HepG2 (cell line): ENCODE measurements at regions not wholly inside any gene's neighbourhood (a gene's known extent, or its start where the extent isn't known, plus 50 kb on each side); places are given as distances from the start of the nearest gene placed in this dataset.

Experiments
- ATAC-seq: fragments of 200-7000 bp; cut with Tn5 transposase; 3 replicates; pipeline ENCODE4 v1.9.1; 2020; ENCODE audit warnings: mild to moderate bottlenecking, moderate library complexity
- BruUV-seq: library from RNA; stranded (reverse); fragments of 400-500 nt; replicated peaks from 2 replicates; lab custom pipeline; 2021; lab: Mats Ljungman, UMichigan
- CTCF ChIA-PET: fragments of 300-600 bp; formaldehyde crosslinking; extraction: SDS; loops from one replicate; lab custom pipeline; 2021; ENCODE audit warnings: low total read pairs, inconsistent platforms, low intra/inter-chr PET ratio; lab: Yijun Ruan, JAX
- POLR2A ChIA-PET: fragments of 350-600 bp; sonication (Branson Sonifier 250); formaldehyde crosslinking; loops from one replicate; lab custom pipeline; 2020; ENCODE audit warnings: antibody characterized with exemption, inconsistent platforms; lab: Yijun Ruan, JAX
- DNase-seq: peaks from one replicate; pipeline ENCODE4 v3.0.0-alpha.2; 2015; ENCODE audit warnings: low spot score
- FAIRE-seq: peaks from 3 replicates; lab custom pipeline; 2011; peaks lifted over from hg19 to GRCh38; lab: Jason Lieb, UNC
- H2AFZ ChIP-seq: one replicate; pipeline ENCODE4 v1.6.1; 2011; ENCODE audit warnings: low read length, inconsistent platforms
- H3K27ac ChIP-seq: fragments of 300-600 bp; 3 replicates; pipeline ENCODE4 v1.8.0; 2011; ENCODE audit warnings: mixed run types, mild to moderate bottlenecking, mixed read lengths, low read length, inconsistent platforms; ENCODE audit not compliant: insufficient read depth; ENCODE audit errors: extremely low read length
- H3K27me3 ChIP-seq, 2 experiments: fragments of 200-600 bp in 1 of 2; 2 replicates in 1 of 2; 3 replicates in 1 of 2; pipeline versions ENCODE4 v1.6.0 to v1.8.0; 2011; ENCODE audit warnings: low read length in 2 of 2, mild to moderate bottlenecking in 2 of 2, moderate library complexity in 2 of 2, inconsistent platforms in 1 of 2; ENCODE audit not compliant: insufficient read depth in 2 of 2, control insufficient read depth in 1 of 2
- H3K36me3 ChIP-seq, 2 experiments: fragments of 200-600 bp in 1 of 2; replicated peaks in 1 of 2; 2 replicates in 1 of 2; 3 replicates in 1 of 2; pipeline versions ENCODE4 v1.5.1 to v1.8.0; 2011; ENCODE audit warnings: low read length in 2 of 2, inconsistent platforms in 1 of 2; ENCODE audit not compliant: insufficient read depth in 2 of 2, control insufficient read depth in 1 of 2
- H3K4me1 ChIP-seq: 2 replicates; pipeline ENCODE4 v1.5.1; 2012; ENCODE audit warnings: low read length, inconsistent platforms; ENCODE audit not compliant: insufficient read depth
- H3K4me2 ChIP-seq: 2 replicates; pipeline ENCODE4 v1.6.0; 2011; ENCODE audit warnings: low read depth, low read length, inconsistent platforms
- H3K4me3 ChIP-seq, 3 experiments: fragments of 200-600 bp in 1 of 3; sonication (generic), shearing (Covaris generic) in 1 of 3; replicated peaks in 1 of 3; 2 replicates each; pipeline ENCODE4 v1.5.1; 2011 to 2016; ENCODE audit warnings: low read length in 3 of 3, inconsistent platforms in 2 of 3, low read depth in 2 of 3, mild to moderate bottlenecking in 2 of 3, control low read depth in 1 of 3, mixed read lengths in 1 of 3; ENCODE audit not compliant: insufficient read depth in 1 of 3
- H3K79me2 ChIP-seq: one replicate; pipeline ENCODE4 v1.6.1; 2011; ENCODE audit warnings: low read length, inconsistent platforms; ENCODE audit not compliant: insufficient read depth
- H3K9ac ChIP-seq: 2 replicates; pipeline ENCODE4 v1.6.0; 2011; ENCODE audit warnings: mild to moderate bottlenecking, low read depth, low read length, inconsistent platforms; ENCODE audit not compliant: insufficient read depth
- H3K9me3 ChIP-seq: 2 replicates; pipeline ENCODE4 v1.5.1; 2012; ENCODE audit warnings: mild to moderate bottlenecking, low read length
- H4K20me1 ChIP-seq: 2 replicates; pipeline ENCODE4 v1.6.0; 2011; ENCODE audit warnings: inconsistent platforms, mild to moderate bottlenecking, low read length, moderate library complexity; ENCODE audit not compliant: insufficient read depth
- ARNT2 ChIP-seq: sonication (generic); formaldehyde crosslinking; IDR thresholded peaks from 2 replicates; pipeline ENCODE4 v1.8.0; 2022; ENCODE audit warnings: mild to moderate bottlenecking, low read depth, missing genetic modification reagents, moderate library complexity
- HNRNPL ChIP-seq: fragments of 200-400 bp; formaldehyde crosslinking; IDR thresholded peaks from 2 replicates; pipeline ENCODE4 v1.6.1; 2017; ENCODE audit warnings: mild to moderate bottlenecking, low read depth, low read length
- NR2F1 ChIP-seq, 2 experiments: fragments of 450-650 bp in 1 of 2; formaldehyde crosslinking in 1 of 2; IDR thresholded peaks; 2 replicates each; pipeline versions ENCODE4 v1.5.0 to v1.6.1; 2016 to 2020; ENCODE audit warnings: mild to moderate bottlenecking in 1 of 2, missing compliant biosample characterization in 1 of 2, missing genetic modification reagents in 1 of 2, moderate library complexity in 1 of 2
- NR2F6 ChIP-seq, 2 experiments: IDR thresholded peaks; 2 replicates each; pipeline ENCODE4 v1.6.1; 2016; ENCODE audit warnings: antibody characterized with exemption in 1 of 2, mild to moderate bottlenecking in 1 of 2
- RARA ChIP-seq: IDR thresholded peaks from 2 replicates; pipeline ENCODE4 v1.6.1; 2016; ENCODE audit warnings: missing genetic modification reagents, missing compliant biosample characterization
- RELA ChIP-seq: sonication (generic); formaldehyde crosslinking; IDR thresholded peaks from 2 replicates; pipeline ENCODE4 v1.4.0; 2020; ENCODE audit warnings: missing genetic modification reagents
- SRY ChIP-seq: sonication (generic); formaldehyde crosslinking; IDR thresholded peaks from 2 replicates; pipeline ENCODE4 v1.8.0; 2022; ENCODE audit warnings: mild to moderate bottlenecking, missing genetic modification reagents
- STAT5B ChIP-seq: sonication (generic); formaldehyde crosslinking; IDR thresholded peaks from 2 replicates; pipeline ENCODE4 v1.4.0; 2020; ENCODE audit warnings: missing genetic modification reagents
- TBX3 ChIP-seq: fragments of 450-650 bp; IDR thresholded peaks from 2 replicates; pipeline ENCODE4 v1.6.1; 2017; ENCODE audit warnings: antibody characterized with exemption, mild to moderate bottlenecking, inconsistent platforms, borderline replicate concordance
- ZFP90 ChIP-seq: sonication (generic); formaldehyde crosslinking; IDR thresholded peaks from 2 replicates; pipeline ENCODE4 v1.8.0; 2022; ENCODE audit warnings: missing genetic modification reagents, mild to moderate bottlenecking, inconsistent platforms, borderline replicate concordance
- ZNF382 ChIP-seq: sonication (generic); formaldehyde crosslinking; IDR thresholded peaks from 2 replicates; pipeline ENCODE4 v1.5.0; 2020; ENCODE audit warnings: missing genetic modification reagents, mild to moderate bottlenecking, borderline replicate concordance
- ZNF441 ChIP-seq: sonication (generic); formaldehyde crosslinking; IDR thresholded peaks from 2 replicates; pipeline ENCODE4 v1.7.0; 2021; ENCODE audit warnings: missing genetic modification reagents, borderline replicate concordance
- ZNF510 ChIP-seq: sonication (generic); formaldehyde crosslinking; IDR thresholded peaks from 2 replicates; pipeline ENCODE4 v1.4.0; 2020; ENCODE audit warnings: low read depth, mild to moderate bottlenecking, missing genetic modification reagents
- WGBS: methylation state at CpG from one replicate; pipeline ENCODE4 v1.1.6; 2017; ENCODE audit warnings: low lambda C conversion rate; 5-methylcytosine and 5-hydroxymethylcytosine counted together
- in situ Hi-C: cut with HindIII; loops from 2 replicates; pipeline ENCODE4 v1.10.0; 2017; ENCODE audit warnings: low pct_unique_long_range_greater_than_20kb; ENCODE audit not compliant: extremely low pct_ligation_motif_present
- intact Hi-C: fragments of 100-400 bp; cut with micrococcal nuclease; formaldehyde crosslinking; loops from one replicate; pipeline ENCODE4 v1.10.0; 2022; ENCODE audit not compliant: unreplicated experiment
- TF ChIP-seq, protein P1 (sequence below): sonication (generic); formaldehyde crosslinking; IDR thresholded peaks from 2 replicates; pipeline ENCODE4 v1.4.0; 2020; ENCODE audit warnings: missing genetic modification reagents
- TF ChIP-seq, protein P2 (sequence below): IDR thresholded peaks from 2 replicates; pipeline ENCODE4 v1.6.1; 2016; ENCODE audit warnings: low read depth, control low read depth
- TF ChIP-seq, protein P3 (sequence below): sonication (generic); IDR thresholded peaks from 2 replicates; pipeline ENCODE4 v1.6.1; 2016; ENCODE audit warnings: low read depth, borderline replicate concordance

DNA sequence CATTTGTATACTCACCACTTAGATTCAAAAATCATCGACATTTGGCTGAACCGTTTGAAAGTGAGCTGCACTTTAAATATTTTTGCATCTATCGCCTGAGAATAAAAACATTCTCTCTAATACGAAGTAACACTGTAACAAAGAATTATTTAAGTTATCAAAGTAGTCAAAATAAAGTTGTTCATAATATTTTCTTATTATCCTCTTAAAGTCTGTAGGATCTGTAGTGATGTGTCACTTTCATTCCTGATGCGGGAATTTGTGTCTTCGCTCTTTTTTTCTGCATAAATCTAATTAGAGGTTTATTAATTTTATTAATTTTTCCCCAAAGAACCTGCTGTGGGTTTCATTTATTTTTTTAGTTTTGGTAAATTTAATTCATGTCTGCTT, 74.8 kb downstream of the ETS2 start:
- intact Hi-C loops (no loop called here), in situ Hi-C loops (no loop called here)
- ATAC-seq (no peak), DNase-seq (no peak), FAIRE-seq (no peak)
- Histone ChIP-seq H3K4me3 (no peak overlapping the region), H3K79me2 (no peaks in the 10 kb centered on the region), H4K20me1 (no peaks in the 10 kb centered on the region), H3K27me3 (no peaks in the 10 kb centered on the region), H3K9me3 (peaks cover 24% of the 10 kb centered on the region), H3K4me1 (peaks cover 8% of the 10 kb centered on the region), H3K36me3 (no peaks in the 10 kb centered on the region), H2AFZ (no peak overlapping the region), H3K27ac (no peak overlapping the region), H3K9ac (no peak overlapping the region), H3K4me2 (no peak overlapping the region)
- CTCF ChIA-PET = no interaction called here
- TF ChIP-seq ZNF510 (no peak), ZNF382 (CRISPR knock-in tag) (peak; percentile 87; the same call in 1 of the 2 replicates), ZFP90 (CRISPR knock-in tag) (no peak), RELA (CRISPR knock-in tag) (no peak)
- TF ChIP-seq, protein P1, sequence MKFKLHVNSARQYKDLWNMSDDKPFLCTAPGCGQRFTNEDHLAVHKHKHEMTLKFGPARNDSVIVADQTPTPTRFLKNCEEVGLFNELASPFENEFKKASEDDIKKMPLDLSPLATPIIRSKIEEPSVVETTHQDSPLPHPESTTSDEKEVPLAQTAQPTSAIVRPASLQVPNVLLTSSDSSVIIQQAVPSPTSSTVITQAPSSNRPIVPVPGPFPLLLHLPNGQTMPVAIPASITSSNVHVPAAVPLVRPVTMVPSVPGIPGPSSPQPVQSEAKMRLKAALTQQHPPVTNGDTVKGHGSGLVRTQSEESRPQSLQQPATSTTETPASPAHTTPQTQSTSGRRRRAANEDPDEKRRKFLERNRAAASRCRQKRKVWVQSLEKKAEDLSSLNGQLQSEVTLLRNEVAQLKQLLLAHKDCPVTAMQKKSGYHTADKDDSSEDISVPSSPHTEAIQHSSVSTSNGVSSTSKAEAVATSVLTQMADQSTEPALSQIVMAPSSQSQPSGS = no peak
- 55% methylated on average over 6 of the region's 6 CpGs for WGBS
- POLR2A ChIA-PET = no interaction called here
- BruUV-seq = no TSS peak

DNA sequence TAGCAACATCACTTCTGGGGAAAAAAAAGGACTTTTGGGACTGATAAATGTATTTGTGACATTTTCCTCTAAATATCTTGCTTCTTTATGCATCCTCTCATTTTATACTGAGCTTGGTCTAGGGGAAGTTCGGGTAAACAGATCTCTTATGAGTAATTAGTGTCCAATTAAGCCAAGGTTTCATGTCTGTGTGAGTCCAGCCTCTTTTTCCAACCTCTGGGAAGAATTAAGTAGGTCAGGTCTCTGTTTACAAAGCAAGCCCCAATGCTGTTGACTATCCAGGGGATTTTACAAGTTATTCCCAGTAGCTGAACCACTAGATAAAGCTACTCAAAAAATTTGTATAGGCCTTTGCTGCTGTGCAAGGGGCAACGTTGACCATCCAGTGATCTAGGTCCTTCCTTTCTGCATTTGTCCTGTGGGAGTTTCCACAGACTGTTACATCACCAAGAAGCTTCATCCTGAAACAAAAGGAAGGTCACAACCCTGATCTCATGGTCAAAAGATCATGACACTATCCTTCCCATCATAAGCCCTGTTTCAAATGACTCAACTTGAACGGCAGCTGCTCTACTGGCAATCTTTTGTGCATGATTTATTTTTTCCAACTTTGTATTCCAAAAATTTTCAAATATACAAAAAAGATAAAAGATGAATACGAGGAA, 74.3 kb downstream of the ETS2 start:
- in situ Hi-C loops = no loop called here
- H3K27ac ChIP-seq = no peak overlapping the region
- no peak overlapping the region for H3K4me2 ChIP-seq
- peaks cover 24% of the 10 kb centered on the region for H3K9me3 ChIP-seq
- no peak overlapping the region for H3K9ac ChIP-seq
- 5% methylated on average over 4 of the region's 4 CpGs for WGBS
- intact Hi-C loops = no loop called here
- ATAC-seq (no peak), FAIRE-seq (no peak), DNase-seq (no peak)
- H3K36me3 ChIP-seq = no peaks in the 10 kb centered on the region
- no TSS peak for BruUV-seq
- CTCF ChIA-PET = no interaction called here
- POLR2A ChIA-PET = no interaction called here
- H3K27me3 ChIP-seq = no peaks in the 10 kb centered on the region
- H3K79me2 ChIP-seq = no peaks in the 10 kb centered on the region
- no peaks in the 10 kb centered on the region for H4K20me1 ChIP-seq
- H3K4me1 ChIP-seq = peaks cover 8% of the 10 kb centered on the region
- H2AFZ ChIP-seq = no peak overlapping the region
- H3K4me3 ChIP-seq = no peak overlapping the region
- TF ChIP-seq, protein P2, sequence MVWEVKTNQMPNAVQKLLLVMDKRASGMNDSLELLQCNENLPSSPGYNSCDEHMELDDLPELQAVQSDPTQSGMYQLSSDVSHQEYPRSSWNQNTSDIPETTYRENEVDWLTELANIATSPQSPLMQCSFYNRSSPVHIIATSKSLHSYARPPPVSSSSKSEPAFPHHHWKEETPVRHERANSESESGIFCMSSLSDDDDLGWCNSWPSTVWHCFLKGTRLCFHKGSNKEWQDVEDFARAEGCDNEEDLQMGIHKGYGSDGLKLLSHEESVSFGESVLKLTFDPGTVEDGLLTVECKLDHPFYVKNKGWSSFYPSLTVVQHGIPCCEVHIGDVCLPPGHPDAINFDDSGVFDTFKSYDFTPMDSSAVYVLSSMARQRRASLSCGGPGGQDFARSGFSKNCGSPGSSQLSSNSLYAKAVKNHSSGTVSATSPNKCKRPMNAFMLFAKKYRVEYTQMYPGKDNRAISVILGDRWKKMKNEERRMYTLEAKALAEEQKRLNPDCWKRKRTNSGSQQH (CRISPR knock-in tag) = no peak
- TF ChIP-seq STAT5B (no peak), RARA (peak; percentile 42), NR2F6 (IDR thresholded peaks at IDR 0.05) (0 out of 2 replicates have a peak, but pooled peaks have one; percentile 11), NR2F6 (CRISPR knock-in tag; IDR thresholded peaks at IDR 0.05) (no peak), HNRNPL (no peak), ZNF441 (CRISPR knock-in tag) (no peak), NR2F1 (CRISPR knock-in tag; IDR thresholded peaks at IDR 0.05) (0 out of 4 replicates have a peak, but pooled peaks of 1 of the 2 experiments have one; percentile 26), SRY (CRISPR knock-in tag) (no peak), ARNT2 (no peak), TBX3 (no peak)
- TF ChIP-seq, protein P3, sequence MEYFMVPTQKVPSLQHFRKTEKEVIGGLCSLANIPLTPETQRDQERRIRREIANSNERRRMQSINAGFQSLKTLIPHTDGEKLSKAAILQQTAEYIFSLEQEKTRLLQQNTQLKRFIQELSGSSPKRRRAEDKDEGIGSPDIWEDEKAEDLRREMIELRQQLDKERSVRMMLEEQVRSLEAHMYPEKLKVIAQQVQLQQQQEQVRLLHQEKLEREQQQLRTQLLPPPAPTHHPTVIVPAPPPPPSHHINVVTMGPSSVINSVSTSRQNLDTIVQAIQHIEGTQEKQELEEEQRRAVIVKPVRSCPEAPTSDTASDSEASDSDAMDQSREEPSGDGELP = no peak
